H1 (cell line): ENCODE measurements at regions not wholly inside any gene's neighbourhood (a gene's known extent, or its start where the extent isn't known, plus 50 kb on each side); places are given as distances from the start of the nearest gene placed in this dataset.

Experiments
- CTCF ChIA-PET: fragments of 300-600 bp; sonication (Branson Sonifier 250); formaldehyde crosslinking; loops from one replicate; lab custom pipeline; 2021; ENCODE audit not compliant: partially characterized antibody; lab: Charles Lee
- POLR2A ChIA-PET: fragments of 300-600 bp; sonication (Branson Sonifier 250); formaldehyde crosslinking; loops from one replicate; lab custom pipeline; 2021; ENCODE audit warnings: inconsistent platforms; ENCODE audit not compliant: partially characterized antibody; lab: Charles Lee
- DNase-seq, 2 experiments: peaks; one replicate each; pipeline versions ENCODE4 v3.0.0 to v3.0.0-alpha.2; 2010 to 2022; ENCODE audit warnings: low spot score in 2 of 2, low read depth in 1 of 2, mixed read lengths in 1 of 2
- FAIRE-seq: peaks from 2 replicates; lab custom pipeline; 2011; peaks lifted over from hg19 to GRCh38; lab: Jason Lieb, UNC
- H2AFZ ChIP-seq: 2 replicates; pipeline ENCODE4 v1.8.1; 2012; ENCODE audit warnings: low read length, inconsistent platforms
- H2AK5ac ChIP-seq: 2 replicates; pipeline ENCODE4 v1.6.1; 2013; ENCODE audit warnings: low read depth, low read length
- H2BK120ac ChIP-seq: replicated peaks from 2 replicates; pipeline ENCODE3; 2013; ENCODE audit warnings: low read depth, low read length, inconsistent platforms
- H2BK12ac ChIP-seq: 2 replicates; pipeline ENCODE4 v1.6.1; 2013; ENCODE audit warnings: low read depth, low read length
- H2BK15ac ChIP-seq: 2 replicates; pipeline ENCODE4 v1.6.1; 2013; ENCODE audit warnings: low read length
- H2BK20ac ChIP-seq: 2 replicates; pipeline ENCODE4 v1.6.1; 2013; ENCODE audit warnings: low read length
- H2BK5ac ChIP-seq: 2 replicates; pipeline ENCODE4 v1.6.1; 2013; ENCODE audit warnings: low read depth, low read length
- H3K14ac ChIP-seq: 2 replicates; pipeline ENCODE4 v1.6.1; 2013; ENCODE audit warnings: inconsistent platforms; ENCODE audit not compliant: insufficient read length
- H3K18ac ChIP-seq: 2 replicates; pipeline ENCODE4 v1.6.1; 2013; ENCODE audit warnings: low read length; ENCODE audit errors: extremely low read depth
- H3K23ac ChIP-seq: 2 replicates; pipeline ENCODE4 v1.6.1; 2013; ENCODE audit warnings: inconsistent platforms; ENCODE audit not compliant: insufficient read length
- H3K23me2 ChIP-seq: 2 replicates; pipeline ENCODE4 v1.6.1; 2013; ENCODE audit warnings: low read depth, low read length
- H3K27ac ChIP-seq: 2 replicates; pipeline ENCODE4 v1.6.1; 2011; ENCODE audit warnings: low read depth, low read length, inconsistent platforms
- H3K27me3 ChIP-seq, 4 experiments: replicated peaks in 1 of 4; 1 replicate in 1 of 4; 2 replicates in 3 of 4; pipeline versions ENCODE4 v1.6.1 to v1.8.1; 2011 to 2013; ENCODE audit warnings: low read length in 3 of 4, mild to moderate bottlenecking in 3 of 4, inconsistent platforms in 2 of 4, mixed read lengths in 2 of 4, moderate library complexity in 1 of 4; ENCODE audit not compliant: control insufficient read depth in 3 of 4, insufficient read depth in 3 of 4; ENCODE audit errors: extremely low read depth in 1 of 4
- H3K36me3 ChIP-seq, 4 experiments: 2 replicates each; pipeline versions ENCODE4 v1.6.1 to v1.8.1; 2011 to 2013; ENCODE audit warnings: mild to moderate bottlenecking in 4 of 4, low read length in 3 of 4, moderate library complexity in 2 of 4, control low read depth in 1 of 4, inconsistent platforms in 1 of 4; ENCODE audit not compliant: insufficient read depth in 4 of 4, control insufficient read depth in 2 of 4
- H3K4ac ChIP-seq: replicated peaks from 2 replicates; pipeline ENCODE3; 2013; ENCODE audit warnings: low read length, low read depth, mixed read lengths, inconsistent platforms; ENCODE audit not compliant: insufficient read length
- H3K4me1 ChIP-seq, 4 experiments: replicated peaks in 1 of 4; 1 replicate in 1 of 4; 2 replicates in 3 of 4; pipeline versions ENCODE4 v1.6.1 to v1.8.1; 2011 to 2013; ENCODE audit warnings: low read length in 3 of 4, inconsistent platforms in 2 of 4, mixed read lengths in 1 of 4; ENCODE audit not compliant: insufficient read depth in 4 of 4, control insufficient read depth in 3 of 4
- H3K4me2 ChIP-seq, 2 experiments: 2 replicates each; pipeline versions ENCODE4 v1.6.1 to v1.8.1; 2011 to 2013; ENCODE audit warnings: low read depth in 2 of 2, low read length in 2 of 2, control low read depth in 1 of 2, inconsistent platforms in 1 of 2, mild to moderate bottlenecking in 1 of 2; ENCODE audit not compliant: insufficient read depth in 1 of 2
- H3K4me3 ChIP-seq, 4 experiments: fragments of 200-600, 300-600 bp in 1 of 4; sonication (generic), shearing (Covaris generic), sonication (Bioruptor Twin) in 1 of 4; 2 replicates each; pipeline versions ENCODE4 v1.5.1 to v1.8.1; 2011 to 2016; ENCODE audit warnings: low read length in 4 of 4, low read depth in 3 of 4, control low read depth in 2 of 4, inconsistent platforms in 2 of 4, mild to moderate bottlenecking in 2 of 4, mixed read lengths in 1 of 4, moderate library complexity in 1 of 4; ENCODE audit not compliant: insufficient read depth in 2 of 4; ENCODE audit errors: extremely low read depth in 1 of 4
- H3K56ac ChIP-seq: replicated peaks from 2 replicates; pipeline ENCODE3; 2013; ENCODE audit warnings: low read depth, mild to moderate bottlenecking, mixed read lengths, low read length, inconsistent platforms; ENCODE audit not compliant: insufficient read length
- H3K79me1 ChIP-seq: 2 replicates; pipeline ENCODE4 v1.6.1; 2013; ENCODE audit warnings: low read depth, low read length, control low read depth
- H3K79me2 ChIP-seq, 2 experiments: 2 replicates each; pipeline versions ENCODE4 v1.6.1 to v1.8.1; 2012 to 2013; ENCODE audit warnings: low read length in 2 of 2, mild to moderate bottlenecking in 2 of 2, inconsistent platforms in 1 of 2; ENCODE audit not compliant: insufficient read depth in 2 of 2, control insufficient read depth in 1 of 2
- H3K9ac ChIP-seq, 4 experiments: replicated peaks in 1 of 4; 1 replicate in 1 of 4; 2 replicates in 3 of 4; pipeline versions ENCODE4 v1.6.1 to v1.8.1; 2011 to 2013; ENCODE audit warnings: low read depth in 3 of 4, low read length in 3 of 4, control low read depth in 2 of 4, mild to moderate bottlenecking in 2 of 4, moderate library complexity in 2 of 4, inconsistent platforms in 1 of 4; ENCODE audit errors: extremely low read depth in 1 of 4
- H3K9me3 ChIP-seq, 2 experiments: 2 replicates each; pipeline versions ENCODE4 v1.6.1 to v1.8.1; 2012 to 2013; ENCODE audit warnings: mild to moderate bottlenecking in 2 of 2, moderate library complexity in 2 of 2, control low read depth in 1 of 2, inconsistent platforms in 1 of 2, low read depth in 1 of 2, low read length in 1 of 2, mixed read lengths in 1 of 2; ENCODE audit not compliant: insufficient read depth in 2 of 2
- H4K20me1 ChIP-seq, 2 experiments: replicated peaks in 1 of 2; 2 replicates each; pipeline versions ENCODE3 to v1.8.1; 2011 to 2013; ENCODE audit warnings: inconsistent platforms in 2 of 2, low read length in 2 of 2, mild to moderate bottlenecking in 1 of 2; ENCODE audit not compliant: insufficient read depth in 2 of 2, control insufficient read depth in 1 of 2
- H4K5ac ChIP-seq: 2 replicates; pipeline ENCODE4 v1.6.1; 2013; ENCODE audit warnings: low read length, low read depth, mixed read lengths, inconsistent platforms; ENCODE audit not compliant: insufficient read length
- H4K8ac ChIP-seq: 2 replicates; pipeline ENCODE4 v1.8.0; 2013; ENCODE audit warnings: mild to moderate bottlenecking, moderate library complexity, low read length, inconsistent platforms; ENCODE audit not compliant: insufficient read depth; ENCODE audit errors: extremely low read depth
- H4K91ac ChIP-seq: replicated peaks from 2 replicates; pipeline ENCODE3; 2013; ENCODE audit warnings: low read length, mixed read lengths, inconsistent platforms; ENCODE audit not compliant: insufficient read length
- CHD1 ChIP-seq: IDR thresholded peaks from 2 replicates; pipeline ENCODE4 v1.6.1; 2012; ENCODE audit warnings: low read depth, low read length, improper control_type of control experiment
- CTBP2 ChIP-seq: IDR thresholded peaks from 2 replicates; pipeline ENCODE4 v1.7.0; 2011; ENCODE audit warnings: borderline replicate concordance, mild to moderate bottlenecking, moderate library complexity, mixed read lengths, low read length; ENCODE audit not compliant: insufficient read depth, insufficient read length
- FOSL1 ChIP-seq: IDR thresholded peaks from 2 replicates; pipeline ENCODE4 v1.6.1; 2011; ENCODE audit warnings: mild to moderate bottlenecking, low read depth, low read length, moderate library complexity; ENCODE audit not compliant: insufficient read depth
- GABPA ChIP-seq: IDR thresholded peaks from 2 replicates; pipeline ENCODE4 v1.6.1; 2011; ENCODE audit warnings: mild to moderate bottlenecking, low read length, moderate library complexity, borderline replicate concordance; ENCODE audit not compliant: insufficient read depth
- GTF2F1 ChIP-seq: IDR thresholded peaks from 2 replicates; pipeline ENCODE4 v1.6.1; 2012; ENCODE audit warnings: low read depth, low read length, improper control_type of control experiment, borderline replicate concordance
- SRF ChIP-seq: IDR thresholded peaks from 2 replicates; pipeline ENCODE4 v1.6.1; 2011; ENCODE audit warnings: mild to moderate bottlenecking, low read depth, low read length, moderate library complexity
- WGBS, 2 experiments: shearing (Covaris generic) in 1 of 2; methylation state at CpG; one replicate each; pipeline versions ENCODE4 v1.1.6 to v1.1.7; 2013 to 2015; ENCODE audit warnings: low lambda C conversion rate in 2 of 2, mixed read lengths in 2 of 2, inconsistent platforms in 1 of 2, low coverage in 1 of 2, missing lambda C conversion rate in 1 of 2; ENCODE audit not compliant: insufficient replicate concordance in 2 of 2, insufficient coverage in 1 of 2, insufficient read length in 1 of 2; ENCODE audit errors: extremely low coverage in 1 of 2, missing lambda C conversion rate in 1 of 2; 5-methylcytosine and 5-hydroxymethylcytosine counted together

DNA sequence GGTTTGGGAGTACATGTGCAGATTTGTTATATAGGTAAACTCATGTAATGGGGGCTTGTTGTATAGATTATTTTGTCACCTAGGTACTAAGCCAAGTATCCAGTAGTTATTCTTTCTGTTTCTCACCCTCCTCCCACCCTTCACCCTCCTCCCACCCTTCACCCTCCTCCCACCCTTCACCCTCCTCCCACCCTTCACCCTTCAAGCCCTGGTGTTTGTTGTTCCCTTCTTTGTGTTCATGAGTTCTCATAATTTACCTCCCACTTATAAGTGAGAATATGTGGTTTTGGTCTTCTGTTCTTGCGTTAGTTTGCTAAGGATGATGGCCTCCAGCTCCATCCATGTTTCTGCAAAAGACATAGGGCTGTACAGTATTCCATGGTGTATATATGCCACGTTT is 58.7 kb upstream of the OR10AD1 start:
- no peaks in the 10 kb centered on the region for H4K20me1 ChIP-seq
- H3K23me2 ChIP-seq = no peaks in the 10 kb centered on the region
- peaks cover 0 to 2% of the 10 kb centered on the region in 2 experiments; a peak in 2 of 4 replicates for H3K9me3 ChIP-seq
- no peak overlapping the region for H2AK5ac ChIP-seq
- DNase-seq = no peak
- H2BK12ac ChIP-seq = no peak overlapping the region
- H4K5ac ChIP-seq = no peak overlapping the region
- H3K4me3 ChIP-seq = no peak overlapping the region
- no peak overlapping the region for H2AFZ ChIP-seq
- H3K4ac ChIP-seq = no peak overlapping the region
- H4K8ac ChIP-seq = no peak overlapping the region
- no peaks in the 10 kb centered on the region for H3K79me1 ChIP-seq
- H3K36me3 ChIP-seq = no peaks in the 10 kb centered on the region
- H3K14ac ChIP-seq = no peak overlapping the region
- ChIA-PET CTCF (interaction anchor here (0.7 kb wide), 1 partner anchor 200 kb away, joined by 4 read pairs; no protein-coding TSS in a partner anchor), POLR2A (no interaction called here)
- H3K4me2 ChIP-seq = no peak overlapping the region
- WGBS, 2 experiments = 42% methylated on average over 2 of the region's 2 CpGs; no CpG with 5 or more reads in 1 of the 2 experiments
- no peak overlapping the region for H3K23ac ChIP-seq
- no peak overlapping the region for H2BK15ac ChIP-seq
- no peak for FAIRE-seq
- no peaks in the 10 kb centered on the region for H3K79me2 ChIP-seq
- no peaks in the 10 kb centered on the region for H3K4me1 ChIP-seq
- H3K27ac ChIP-seq = no peak overlapping the region
- H3K27me3 ChIP-seq = no peaks in the 10 kb centered on the region
- H3K9ac ChIP-seq = no peak overlapping the region
- H2BK20ac ChIP-seq = no peak overlapping the region
- no peak overlapping the region for H3K56ac ChIP-seq
- H2BK5ac ChIP-seq = no peak overlapping the region
- no peak for TF ChIP-seq FOSL1
- no peak for TF ChIP-seq CHD1
- no peak for TF ChIP-seq CTBP2
- no peak for TF ChIP-seq SRF
- no peak for TF ChIP-seq GTF2F1
- no peak for TF ChIP-seq GABPA
- no peak overlapping the region for H2BK120ac ChIP-seq
- no peak overlapping the region for H4K91ac ChIP-seq
- no peak overlapping the region for H3K18ac ChIP-seq
